ENCODE measurements at regions not wholly inside any gene's neighbourhood (a gene's known extent, or its start where the extent isn't known, plus 50 kb on each side); places are given as distances from the start of the nearest gene placed in this dataset.

GRCh38 chr1:38783640-38784229 lies 75.8 kb downstream of the RRAGC start:
- TF ChIP-seq CTCF (IDR thresholded peaks at IDR 0.05) (no peak), POLR2A (IDR thresholded peaks at IDR 0.05) (no peak)
- H3K4me1 ChIP-seq = peaks cover 0 to 9% (median 0%) of the 10 kb centered on the region in 3 donors
- H3K27ac ChIP-seq = no peak overlapping the region
- peaks cover 0 to 98% (median 0%) of the 10 kb centered on the region in 4 donors for H3K27me3 ChIP-seq
- H3K4me3 ChIP-seq = no peak overlapping the region
- no peaks in the 10 kb centered on the region for H3K9me3 ChIP-seq
- no peak for DNase-seq
- 8 to 18% methylated on average over 9 to 28 of the region's 34 CpGs for WGBS, 2 donors
- no peaks in the 10 kb centered on the region for H3K36me3 ChIP-seq
- intact Hi-C loops (cut with DNase I) = no loop called here

- H3K36me3 ChIP-seq = no peaks in the 10 kb centered on the region
- peaks cover 0 to 9% (median 0%) of the 10 kb centered on the region in 3 donors for H3K4me1 ChIP-seq
- H3K27me3 ChIP-seq = peaks cover 0 to 91% (median 0%) of the 10 kb centered on the region in 4 donors
- H3K9me3 ChIP-seq = no peaks in the 10 kb centered on the region
- H3K4me3 ChIP-seq = no peak overlapping the region
- WGBS, 2 donors = 53 to 68% methylated on average over 4 of the region's 4 CpGs
- intact Hi-C loops (cut with DNase I) = no loop called here
- no peak for TF ChIP-seq CTCF (IDR thresholded peaks at IDR 0.05)
- DNase-seq = no peak
- no peak overlapping the region for H3K27ac ChIP-seq
Measured at GRCh38 chr1:38781872-38782617, 77.5 kb downstream of the RRAGC start.

- Histone ChIP-seq H3K9me3 (no peaks in the 10 kb centered on the region), H3K27me3 (peaks cover 0 to 85% (median 0%) of the 10 kb centered on the region in 4 donors), H3K36me3 (no peaks in the 10 kb centered on the region), H3K27ac (no peak overlapping the region), H3K4me3 (no peak overlapping the region), H3K4me1 (peaks cover 0 to 9% (median 0%) of the 10 kb centered on the region in 3 donors)
- whole genome bisulfite sequencing, 2 donors = 54 to 59% methylated on average over 4 of the region's 4 CpGs
- TF ChIP-seq CTCF (IDR thresholded peaks at IDR 0.05) (no peak), POLR2A (IDR thresholded peaks at IDR 0.05) (no peak)
- DNase-seq = no peak
- intact Hi-C loops (cut with DNase I) = no loop called here
Measured at GRCh38 chr1:38780133-38780532, 79.4 kb downstream of the RRAGC start.

GRCh38 chr1:38779491-38779890 lies 80.1 kb downstream of the RRAGC start:
- no peak overlapping the region for H3K4me3 ChIP-seq
- no peak for TF ChIP-seq POLR2A (IDR thresholded peaks at IDR 0.05)
- no peak for TF ChIP-seq CTCF (IDR thresholded peaks at IDR 0.05)
- no peak overlapping the region for H3K27ac ChIP-seq
- DNase-seq = no peak
- peaks cover 0 to 9% (median 0%) of the 10 kb centered on the region in 3 donors for H3K4me1 ChIP-seq
- 60 to 66% methylated on average over 5 of the region's 5 CpGs for WGBS, 2 donors
- H3K9me3 ChIP-seq = no peaks in the 10 kb centered on the region
- no peaks in the 10 kb centered on the region for H3K36me3 ChIP-seq
- intact Hi-C loops (cut with DNase I) = no loop called here
- H3K27me3 ChIP-seq = peaks cover 0 to 80% (median 0%) of the 10 kb centered on the region in 4 donors

GRCh38 chr1:38778521-38778920 lies 81.1 kb downstream of the RRAGC start:
- no peaks in the 10 kb centered on the region for H3K36me3 ChIP-seq
- no peak overlapping the region for H3K27ac ChIP-seq
- intact Hi-C loops (cut with DNase I) = no loop called here
- DNase-seq = no peak
- no peak overlapping the region for H3K4me3 ChIP-seq
- no peak for TF ChIP-seq POLR2A (IDR thresholded peaks at IDR 0.05)
- no peak for TF ChIP-seq CTCF (IDR thresholded peaks at IDR 0.05)
- H3K27me3 ChIP-seq = peaks cover 0 to 71% (median 0%) of the 10 kb centered on the region in 4 donors
- WGBS, 2 donors = 0% methylated on average over 1 of the region's 1 CpG
- H3K4me1 ChIP-seq = peaks cover 0 to 3% (median 0%) of the 10 kb centered on the region in 3 donors
- no peaks in the 10 kb centered on the region for H3K9me3 ChIP-seq
